GM19468 (cell line): ENCODE measurements at regions not wholly inside any gene's neighbourhood (a gene's known extent, or its start where the extent isn't known, plus 50 kb on each side); places are given as distances from the start of the nearest gene placed in this dataset.

Experiments used
- ATAC-seq: cut with Tn5 transposase; IDR thresholded peaks from one replicate; pipeline ENCODE4 v1.9.1; 2021; ENCODE audit warnings: mild to moderate bottlenecking, moderate library complexity, moderate number of reproducible peaks; ENCODE audit not compliant: unreplicated experiment; ENCODE audit errors: extremely low read depth

GRCh38 chr15:81987628-81988027, 58.2 kb downstream of the MEX3B start:
- no peak for ATAC-seq

- ATAC-seq: no peak
Observed at GRCh38 chr15:81983497-81983896, 62.3 kb downstream of the MEX3B start.

- no peak for ATAC-seq
Observed at GRCh38 chr15:81982808-81983207, 63.0 kb downstream of the MEX3B start.

GRCh38 chr15:81981908-81982307, 63.9 kb downstream of the MEX3B start:
- no peak for ATAC-seq

GRCh38 chr15:81977464-81977863, 68.4 kb downstream of the MEX3B start:
- no peak for ATAC-seq

- no peak for ATAC-seq
Observed at GRCh38 chr15:81968691-81969090, 77.1 kb downstream of the MEX3B start.

- no peak for ATAC-seq
Observed at GRCh38 chr15:81966631-81967030, 79.2 kb downstream of the MEX3B start.

GRCh38 chr15:81962482-81962881, 83.3 kb downstream of the MEX3B start:
- no peak for ATAC-seq

GRCh38 chr15:81959196-81959595, 86.6 kb downstream of the MEX3B start:
- no peak for ATAC-seq

- ATAC-seq: no peak
Observed at GRCh38 chr15:81957698-81958097, 88.1 kb downstream of the MEX3B start.

GRCh38 chr15:81955382-81956062, 90.3 kb downstream of the MEX3B start:
- ATAC-seq: no peak

GRCh38 chr15:81954158-81954783, 91.5 kb downstream of the MEX3B start:
- ATAC-seq: no peak

GRCh38 chr15:81950841-81951414, 94.9 kb downstream of the MEX3B start:
- no peak for ATAC-seq

- ATAC-seq: no peak
Observed at GRCh38 chr15:81948751-81949150, 97.1 kb downstream of the MEX3B start.

GRCh38 chr15:81948222-81948621, 97.6 kb downstream of the MEX3B start:
- no peak for ATAC-seq

GRCh38 chr15:81947548-81947947, 98.3 kb downstream of the MEX3B start:
- ATAC-seq: no peak

- no peak for ATAC-seq
Observed at GRCh38 chr15:81945014-81945615, 100.7 kb downstream of the MEX3B start.

GRCh38 chr15:81942655-81943195, 103.1 kb downstream of the MEX3B start:
- ATAC-seq: no peak

GRCh38 chr15:81942157-81942556, 103.7 kb downstream of the MEX3B start:
- ATAC-seq: no peak

GRCh38 chr15:81941479-81941878, 104.3 kb downstream of the MEX3B start:
- ATAC-seq: no peak
